Testis (tissue), 2 donors: ENCODE measurements at regions not wholly inside any gene's neighbourhood (a gene's known extent, or its start where the extent isn't known, plus 50 kb on each side); places are given as distances from the start of the nearest gene placed in this dataset.
A peak's percentile ranks its signal among the peaks of the same experiment; 100 is the strongest.

ENCODE experiments used
- DNase-seq: peaks from one replicate; pipeline ENCODE4 v3.0.0-alpha.2; 2019
- H3K27ac ChIP-seq, 2 donors: fragments of 200-600 bp; sonication (generic); one replicate each; pipeline ENCODE4 v1.5.1; 2019
- H3K27me3 ChIP-seq: fragments of 200-600 bp; sonication (generic); one replicate; pipeline ENCODE4 v1.5.1; 2019
- H3K36me3 ChIP-seq: fragments of 200-600 bp; sonication (generic); one replicate; pipeline ENCODE4 v1.5.1; 2017; ENCODE audit warnings: low read depth; ENCODE audit errors: missing control alignments
- H3K4me1 ChIP-seq: fragments of 200-600 bp; sonication (generic); one replicate; pipeline ENCODE4 v1.5.1; 2019
- H3K4me3 ChIP-seq, 2 donors: fragments of 200-600 bp; sonication (generic); one replicate each; pipeline ENCODE4 v1.5.1; 2017 to 2019
- H3K9me3 ChIP-seq: fragments of 200-600 bp; sonication (generic); one replicate; pipeline ENCODE4 v1.5.1; 2017
- POLR2A ChIP-seq: fragments of 450-650 bp; IDR thresholded peaks from one replicate; pipeline ENCODE4 v1.6.1; 2017; ENCODE audit warnings: antibody characterized with exemption, mild to moderate bottlenecking, moderate library complexity
- WGBS, 2 donors: methylation state at CpG; one replicate each; pipeline ENCODE4 v1.1.5; 2018; 5-methylcytosine and 5-hydroxymethylcytosine counted together
- intact Hi-C: fragments of 100-400 bp; cut with DNase I; formaldehyde crosslinking; loops from one replicate; pipeline ENCODE4 v1.15.1; 2023; ENCODE audit warnings: low total_unique reads
- TF ChIP-seq, protein P1 (sequence below), 3 experiments: fragments of 450-650 bp in 2 of 3; fragments of 200-600 bp in 1 of 3; sonication (generic) in 1 of 3; IDR thresholded peaks; one replicate each; pipeline ENCODE4 v1.5.1; 2016 to 2019; ENCODE audit warnings: antibody characterized with exemption in 3 of 3, mild to moderate bottlenecking in 2 of 3, moderate library complexity in 1 of 3

DNA sequence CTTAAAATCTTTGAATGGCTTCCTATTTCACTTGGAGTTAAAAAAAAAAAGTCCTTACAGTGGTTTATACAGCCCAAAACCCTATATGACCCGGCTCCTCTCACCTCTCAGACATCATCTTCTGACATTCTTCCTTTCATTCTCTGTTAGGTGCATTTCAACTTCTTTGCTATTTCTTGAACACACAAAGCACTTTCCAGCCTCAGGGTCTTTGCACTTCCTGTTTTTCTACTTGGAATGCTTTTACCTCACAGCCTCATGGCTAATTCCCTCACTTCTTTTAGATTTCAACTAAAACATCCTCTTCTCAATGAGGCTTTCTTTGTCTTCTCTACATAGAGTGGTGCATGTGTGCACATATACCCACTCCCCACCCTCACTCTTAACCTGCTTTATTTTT is 91.0 kb upstream of the MB21D2 start:
- H3K4me3 ChIP-seq: no peak overlapping the region
- no peak for TF ChIP-seq POLR2A
- TF ChIP-seq, protein P1, sequence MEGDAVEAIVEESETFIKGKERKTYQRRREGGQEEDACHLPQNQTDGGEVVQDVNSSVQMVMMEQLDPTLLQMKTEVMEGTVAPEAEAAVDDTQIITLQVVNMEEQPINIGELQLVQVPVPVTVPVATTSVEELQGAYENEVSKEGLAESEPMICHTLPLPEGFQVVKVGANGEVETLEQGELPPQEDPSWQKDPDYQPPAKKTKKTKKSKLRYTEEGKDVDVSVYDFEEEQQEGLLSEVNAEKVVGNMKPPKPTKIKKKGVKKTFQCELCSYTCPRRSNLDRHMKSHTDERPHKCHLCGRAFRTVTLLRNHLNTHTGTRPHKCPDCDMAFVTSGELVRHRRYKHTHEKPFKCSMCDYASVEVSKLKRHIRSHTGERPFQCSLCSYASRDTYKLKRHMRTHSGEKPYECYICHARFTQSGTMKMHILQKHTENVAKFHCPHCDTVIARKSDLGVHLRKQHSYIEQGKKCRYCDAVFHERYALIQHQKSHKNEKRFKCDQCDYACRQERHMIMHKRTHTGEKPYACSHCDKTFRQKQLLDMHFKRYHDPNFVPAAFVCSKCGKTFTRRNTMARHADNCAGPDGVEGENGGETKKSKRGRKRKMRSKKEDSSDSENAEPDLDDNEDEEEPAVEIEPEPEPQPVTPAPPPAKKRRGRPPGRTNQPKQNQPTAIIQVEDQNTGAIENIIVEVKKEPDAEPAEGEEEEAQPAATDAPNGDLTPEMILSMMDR (IDR thresholded peaks at IDR 0.05): no peak
- intact Hi-C loops: no loop called here

DNA sequence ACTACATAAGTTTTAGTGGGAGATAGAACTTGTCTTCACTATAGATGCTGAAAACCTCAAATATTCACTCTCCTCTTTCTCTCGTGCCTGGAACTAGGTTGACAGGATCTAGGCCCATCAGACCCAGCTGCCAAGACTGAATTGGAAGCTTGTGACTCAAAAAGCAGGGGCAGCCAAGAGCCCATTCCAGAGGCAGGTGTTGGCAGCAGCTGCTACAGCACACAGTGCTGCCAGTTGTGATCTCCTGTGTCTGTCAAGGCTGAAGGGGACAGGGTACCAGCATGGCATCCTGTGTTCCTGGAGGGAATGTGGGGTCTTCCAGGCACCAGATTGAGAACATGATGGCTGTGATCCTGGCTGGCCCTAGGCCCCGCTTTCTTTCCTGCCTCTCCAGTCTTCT is 92.5 kb upstream of the MB21D2 start:
- intact Hi-C loops: no loop called here
- TF ChIP-seq POLR2A: no peak
- TF ChIP-seq, protein P1 (IDR thresholded peaks at IDR 0.05): no peak
- no peak overlapping the region for H3K4me3 ChIP-seq
- no peak for DNase-seq
- no peaks in the 10 kb centered on the region for H3K27me3 ChIP-seq
- no peaks in the 10 kb centered on the region for H3K4me1 ChIP-seq
- 75 to 85% methylated on average over 2 of the region's 2 CpGs for WGBS, 2 donors
- no peaks in the 10 kb centered on the region for H3K9me3 ChIP-seq
- H3K36me3 ChIP-seq: no peaks in the 10 kb centered on the region
- no peak overlapping the region for H3K27ac ChIP-seq

More for the DNA sequence above, 91.0 kb upstream of the MB21D2 start:
- Histone ChIP-seq H3K9me3 (no peaks in the 10 kb centered on the region), H3K4me1 (no peaks in the 10 kb centered on the region), H3K27me3 (no peaks in the 10 kb centered on the region), H3K27ac (no peak overlapping the region), H3K36me3 (no peaks in the 10 kb centered on the region)
- no peak for DNase-seq
- 92 to 93% methylated on average over 1 of the region's 1 CpG for WGBS, 2 donors

DNA sequence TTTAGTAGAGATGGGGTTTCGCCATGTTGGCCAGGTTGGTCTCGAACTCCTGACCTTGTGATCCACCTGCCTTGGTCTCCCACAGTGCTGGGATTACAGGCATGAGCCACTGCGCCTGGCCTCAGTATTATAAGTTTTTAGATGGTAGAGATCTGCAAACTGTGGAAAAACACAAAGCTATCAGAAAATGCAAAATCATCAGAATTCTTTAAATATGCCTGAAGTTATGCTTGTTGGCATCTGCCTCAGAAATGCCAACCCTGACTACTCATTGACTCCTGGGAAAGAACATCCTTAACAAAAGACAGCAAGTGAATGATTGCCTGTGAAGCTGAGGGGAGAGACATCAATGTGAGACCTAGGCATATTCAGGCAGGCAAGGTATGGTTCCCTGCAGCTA is 94.3 kb upstream of the MB21D2 start:
- Histone ChIP-seq H3K9me3 (no peaks in the 10 kb centered on the region), H3K4me3 (no peak overlapping the region), H3K4me1 (no peaks in the 10 kb centered on the region), H3K27me3 (no peaks in the 10 kb centered on the region), H3K27ac (no peak overlapping the region), H3K36me3 (no peaks in the 10 kb centered on the region)
- 93 to 97% methylated on average over 3 of the region's 3 CpGs for WGBS, 2 donors
- TF ChIP-seq, protein P1 (IDR thresholded peaks at IDR 0.05): no peak
- no peak for TF ChIP-seq POLR2A
- intact Hi-C loops: no loop called here
- no peak for DNase-seq

DNA sequence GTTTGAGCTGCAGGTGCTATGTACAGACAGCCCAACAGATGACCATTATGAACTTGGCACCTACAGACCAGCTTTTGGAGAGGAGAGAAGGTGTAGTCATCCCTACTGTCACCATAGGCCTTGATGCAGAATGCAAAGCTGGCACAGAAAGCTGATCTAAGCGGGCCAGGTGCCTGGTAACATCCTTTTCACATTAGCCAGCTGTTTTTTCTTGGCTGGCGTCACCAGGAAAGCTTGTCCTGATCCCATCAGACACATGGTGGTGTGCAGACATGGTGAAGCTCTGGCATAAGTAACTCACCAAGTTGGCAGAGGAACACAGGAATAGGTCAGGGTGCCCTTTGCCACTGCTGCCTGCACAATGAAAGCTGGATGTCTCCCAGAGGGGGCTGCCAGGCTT is 97.2 kb upstream of the MB21D2 start:
- no peak for DNase-seq
- TF ChIP-seq, protein P1 (IDR thresholded peaks at IDR 0.05): no peak
- no peak for TF ChIP-seq POLR2A
- Histone ChIP-seq H3K9me3 (no peaks in the 10 kb centered on the region), H3K4me1 (no peaks in the 10 kb centered on the region), H3K36me3 (no peaks in the 10 kb centered on the region), H3K4me3 (no peak overlapping the region), H3K27ac (no peak overlapping the region), H3K27me3 (no peaks in the 10 kb centered on the region)
- WGBS, 2 donors: 97 to 100% methylated on average over 1 to 2 of the region's 2 CpGs
- intact Hi-C loops: no loop called here

DNA sequence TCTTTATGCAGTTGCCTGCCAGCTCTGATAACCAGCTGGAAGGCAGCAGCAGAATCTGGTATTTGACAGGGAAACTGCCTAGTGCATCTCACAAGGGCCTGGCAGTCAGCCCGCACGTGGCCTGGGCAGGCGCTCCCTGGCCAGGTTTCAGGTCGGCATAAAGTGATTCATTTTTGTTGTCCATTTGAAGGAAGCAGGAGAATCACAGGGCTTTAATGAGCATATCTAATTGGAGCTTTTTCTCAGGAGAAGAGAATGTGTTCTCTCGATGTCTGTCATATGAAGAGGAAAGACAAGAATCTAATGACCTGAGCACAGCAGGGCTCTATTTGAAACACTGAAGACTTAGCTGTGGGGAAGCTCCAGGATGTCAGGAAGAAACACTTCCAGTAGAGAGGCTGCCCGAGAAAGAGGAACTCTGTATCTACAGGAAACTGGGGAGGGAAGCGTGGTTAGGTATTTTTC is 98.8 kb upstream of the MB21D2 start:
- intact Hi-C loops: no loop called here
- no peak for TF ChIP-seq POLR2A
- TF ChIP-seq, protein P1 (IDR thresholded peaks at IDR 0.05): no peak
- no peak overlapping the region for H3K4me3 ChIP-seq
- H3K27me3 ChIP-seq: no peaks in the 10 kb centered on the region
- H3K27ac ChIP-seq: no peak overlapping the region
- H3K36me3 ChIP-seq: no peaks in the 10 kb centered on the region
- DNase-seq: peak; percentile 73
- H3K9me3 ChIP-seq: no peaks in the 10 kb centered on the region
- WGBS, 2 donors: 35 to 38% methylated on average over 7 of the region's 7 CpGs
- no peaks in the 10 kb centered on the region for H3K4me1 ChIP-seq
